CD4-positive, alpha-beta T cell (primary cell): ENCODE measurements at regions not wholly inside any gene's neighbourhood (a gene's known extent, or its start where the extent isn't known, plus 50 kb on each side); places are given as distances from the start of the nearest gene placed in this dataset.

Experiments used
- ATAC-seq: fragments of 200-7000 bp; cut with Tn5 transposase; one replicate; pipeline ENCODE4 v1.10.0; 2022; ENCODE audit warnings: mild to moderate bottlenecking; ENCODE audit not compliant: poor library complexity
- CTCF ChIA-PET: fragments of 350-600 bp; sonication (Branson Sonifier 250); formaldehyde crosslinking; loops from one replicate; lab custom pipeline; 2021; ENCODE audit warnings: antibody characterized with exemption, inconsistent platforms; lab: Charles Lee
- POLR2A ChIA-PET: fragments of 350-600 bp; sonication (Branson Sonifier 250); formaldehyde crosslinking; loops from one replicate; lab custom pipeline; 2021; ENCODE audit warnings: antibody characterized with exemption, inconsistent platforms; lab: Charles Lee
- DNase-seq, 14 experiments: peaks; one replicate each; pipeline ENCODE4 v3.0.0-alpha.2; 2013 to 2020; ENCODE audit warnings: mixed read lengths in 2 of 14
- H3K27ac ChIP-seq, 2 donors: one replicate each; pipeline versions ENCODE4 v1.5.1 to v1.7.0; 2013; ENCODE audit warnings: low read length in 2 of 2, low read depth in 1 of 2, mild to moderate bottlenecking in 1 of 2
- H3K27me3 ChIP-seq, 2 experiments: 1 replicate in 1 of 2; 2 replicates in 1 of 2; pipeline versions ENCODE4 v1.6.1 to v1.7.0; 2013; ENCODE audit warnings: low read length in 2 of 2, control low read depth in 1 of 2, mild to moderate bottlenecking in 1 of 2, moderate library complexity in 1 of 2; ENCODE audit not compliant: insufficient read depth in 2 of 2, control insufficient read depth in 1 of 2
- H3K36me3 ChIP-seq: one replicate; pipeline ENCODE4 v1.6.1; 2013; ENCODE audit warnings: low read length, control low read depth; ENCODE audit not compliant: insufficient read depth
- H3K4me1 ChIP-seq: one replicate; pipeline ENCODE4 v1.6.1; 2013; ENCODE audit warnings: low read length, control low read depth; ENCODE audit not compliant: insufficient read depth
- H3K4me3 ChIP-seq: one replicate; pipeline ENCODE4 v1.5.1; 2013; ENCODE audit warnings: mild to moderate bottlenecking, low read length, moderate library complexity
- H3K9me3 ChIP-seq, 2 experiments: 1 replicate in 1 of 2; 2 replicates in 1 of 2; pipeline versions ENCODE4 v1.6.1 to v1.7.0; 2013; ENCODE audit warnings: low read length in 2 of 2, mild to moderate bottlenecking in 2 of 2, control low read depth in 1 of 2, moderate library complexity in 1 of 2; ENCODE audit not compliant: control insufficient read depth in 1 of 2, insufficient read depth in 1 of 2
- H3K27ac Mint-ChIP-seq: one replicate; pipeline ENCODE4 v1.8.0; 2020; ENCODE audit warnings: mixed read lengths
- H3K27me3 Mint-ChIP-seq: one replicate; pipeline ENCODE4 v1.8.0; 2021; ENCODE audit warnings: mixed read lengths
- H3K36me3 Mint-ChIP-seq: one replicate; pipeline ENCODE4 v1.8.0; 2021; ENCODE audit warnings: low read depth, mixed read lengths
- H3K4me1 Mint-ChIP-seq: one replicate; pipeline ENCODE4 v1.8.0; 2021; ENCODE audit warnings: low read depth, mixed read lengths
- H3K4me3 Mint-ChIP-seq: one replicate; pipeline ENCODE4 v1.8.0; 2020; ENCODE audit warnings: mild to moderate bottlenecking, mixed read lengths
- H3K9me3 Mint-ChIP-seq: one replicate; pipeline ENCODE4 v1.8.0; 2020; ENCODE audit warnings: mixed read lengths
- CTCF ChIP-seq: fragments of 200-600 bp; IDR thresholded peaks from one replicate; pipeline ENCODE4 v1.8.0; 2022; ENCODE audit warnings: antibody characterized with exemption, mild to moderate bottlenecking
- intact Hi-C, 2 experiments: fragments of 100-400 bp; cut with DNase I in 1 of 2; cut with micrococcal nuclease in 1 of 2; formaldehyde crosslinking; loops; one replicate each; pipeline versions ENCODE4 v1.15.1 to v1.9.0; 2023 to 2025; cut with DNase I, micrococcal nuclease

GRCh38 chr1:55400508-55400907 lies 185.3 kb upstream of the USP24 start:
- POLR2A ChIA-PET, result no interaction called here
- DNase-seq (no peak), ATAC-seq (no peak)
- H3K27ac ChIP-seq, result no peak overlapping the region
- no peaks in the 10 kb centered on the region for H3K36me3 Mint-ChIP-seq
- H3K9me3 Mint-ChIP-seq, result no peaks in the 10 kb centered on the region
- CTCF ChIA-PET, result no interaction called here
- no peak overlapping the region for H3K27ac Mint-ChIP-seq
- H3K27me3 ChIP-seq, result peaks cover 5 to 8% of the 10 kb centered on the region in 2 experiments
- no peaks in the 10 kb centered on the region for H3K36me3 ChIP-seq
- no peak overlapping the region for H3K4me3 ChIP-seq
- no peak for TF ChIP-seq CTCF
- H3K27me3 Mint-ChIP-seq, result peaks cover 47% of the 10 kb centered on the region
- H3K4me1 Mint-ChIP-seq, result no peaks in the 10 kb centered on the region
- no peaks in the 10 kb centered on the region for H3K4me1 ChIP-seq
- intact Hi-C loops, result no loop called here
- no peak overlapping the region for H3K4me3 Mint-ChIP-seq
- H3K9me3 ChIP-seq, result no peaks in the 10 kb centered on the region

GRCh38 chr1:55399346-55399745 lies 184.2 kb upstream of the USP24 start:
- H3K4me3 ChIP-seq, result no peak overlapping the region
- intact Hi-C loops, result no loop called here
- no peak overlapping the region for H3K27ac Mint-ChIP-seq
- TF ChIP-seq CTCF, result no peak
- H3K27ac ChIP-seq, result no peak overlapping the region
- peaks cover 0 to 5% of the 10 kb centered on the region in 2 experiments for H3K9me3 ChIP-seq
- H3K4me1 Mint-ChIP-seq, result no peaks in the 10 kb centered on the region
- H3K27me3 ChIP-seq, result peaks cover 5 to 8% of the 10 kb centered on the region in 2 experiments
- no peak overlapping the region for H3K4me3 Mint-ChIP-seq
- no peaks in the 10 kb centered on the region for H3K4me1 ChIP-seq
- no peaks in the 10 kb centered on the region for H3K36me3 ChIP-seq
- ATAC-seq (no peak), DNase-seq (no peak)
- CTCF ChIA-PET, result no interaction called here
- H3K27me3 Mint-ChIP-seq, result peaks cover 39% of the 10 kb centered on the region
- no peaks in the 10 kb centered on the region for H3K36me3 Mint-ChIP-seq
- H3K9me3 Mint-ChIP-seq, result peaks cover 2% of the 10 kb centered on the region
- POLR2A ChIA-PET, result no interaction called here

GRCh38 chr1:55396381-55396891 lies 181.3 kb upstream of the USP24 start:
- Histone ChIP-seq H3K36me3 (no peaks in the 10 kb centered on the region), H3K27ac (no peak overlapping the region), H3K4me3 (no peak overlapping the region), H3K4me1 (no peaks in the 10 kb centered on the region), H3K27me3 (peaks cover 0 to 8% of the 10 kb centered on the region in 2 experiments), H3K9me3 (peaks cover 0 to 6% of the 10 kb centered on the region in 2 experiments)
- Mint-ChIP-seq H3K27ac (no peak overlapping the region), H3K27me3 (peaks cover 35% of the 10 kb centered on the region), H3K4me3 (no peak overlapping the region), H3K9me3 (peaks cover 2% of the 10 kb centered on the region), H3K4me1 (no peaks in the 10 kb centered on the region), H3K36me3 (no peaks in the 10 kb centered on the region)
- ATAC-seq (no peak), DNase-seq (no peak)
- intact Hi-C loops, result no loop called here
- no peak for TF ChIP-seq CTCF
- POLR2A ChIA-PET, result no interaction called here
- CTCF ChIA-PET, result interaction anchor here (1.0 kb wide), 1 partner anchor 21 kb away, joined by 3 read pairs; no protein-coding TSS in a partner anchor
